Ishikawa (cell line): ENCODE measurements at regions not wholly inside any gene's neighbourhood (a gene's known extent, or its start where the extent isn't known, plus 50 kb on each side); places are given as distances from the start of the nearest gene placed in this dataset.

Experiments
- CEBPB ChIP-seq: IDR thresholded peaks from 2 replicates; pipeline ENCODE4 v1.6.1; 2012
- CREB1 ChIP-seq: IDR thresholded peaks from 2 replicates; pipeline ENCODE4 v1.6.1; 2012; ENCODE audit warnings: low read depth
- EGR1 ChIP-seq: IDR thresholded peaks from 2 replicates; pipeline ENCODE4 v1.6.1; 2012
- EP300 ChIP-seq: IDR thresholded peaks from 2 replicates; pipeline ENCODE4 v1.6.1; 2012; ENCODE audit warnings: borderline replicate concordance
- NFIC ChIP-seq: IDR thresholded peaks from 2 replicates; pipeline ENCODE4 v1.6.1; 2012
- RAD21 ChIP-seq: IDR thresholded peaks from 2 replicates; pipeline ENCODE4 v1.6.1; 2012; ENCODE audit warnings: low read depth
- TAF1 ChIP-seq: IDR thresholded peaks from 2 replicates; pipeline ENCODE4 v1.6.1; 2012; ENCODE audit warnings: low read depth, mild to moderate bottlenecking
- TCF12 ChIP-seq: IDR thresholded peaks from 2 replicates; pipeline ENCODE4 v1.6.1; 2012; ENCODE audit warnings: low read depth
- TEAD4 ChIP-seq: IDR thresholded peaks from 2 replicates; pipeline ENCODE4 v1.6.1; 2012
- YY1 ChIP-seq: IDR thresholded peaks from 2 replicates; pipeline ENCODE4 v1.6.1; 2012; ENCODE audit warnings: low read depth
- TF ChIP-seq, protein P1 (sequence below): IDR thresholded peaks from 2 replicates; pipeline ENCODE4 v1.6.1; 2012; ENCODE audit warnings: low read depth, mild to moderate bottlenecking
- TF ChIP-seq, protein P2 (sequence below): IDR thresholded peaks from 2 replicates; pipeline ENCODE4 v1.6.1; 2012
- TF ChIP-seq, protein P3 (sequence below): IDR thresholded peaks from 2 replicates; pipeline ENCODE4 v1.6.1; 2012

DNA sequence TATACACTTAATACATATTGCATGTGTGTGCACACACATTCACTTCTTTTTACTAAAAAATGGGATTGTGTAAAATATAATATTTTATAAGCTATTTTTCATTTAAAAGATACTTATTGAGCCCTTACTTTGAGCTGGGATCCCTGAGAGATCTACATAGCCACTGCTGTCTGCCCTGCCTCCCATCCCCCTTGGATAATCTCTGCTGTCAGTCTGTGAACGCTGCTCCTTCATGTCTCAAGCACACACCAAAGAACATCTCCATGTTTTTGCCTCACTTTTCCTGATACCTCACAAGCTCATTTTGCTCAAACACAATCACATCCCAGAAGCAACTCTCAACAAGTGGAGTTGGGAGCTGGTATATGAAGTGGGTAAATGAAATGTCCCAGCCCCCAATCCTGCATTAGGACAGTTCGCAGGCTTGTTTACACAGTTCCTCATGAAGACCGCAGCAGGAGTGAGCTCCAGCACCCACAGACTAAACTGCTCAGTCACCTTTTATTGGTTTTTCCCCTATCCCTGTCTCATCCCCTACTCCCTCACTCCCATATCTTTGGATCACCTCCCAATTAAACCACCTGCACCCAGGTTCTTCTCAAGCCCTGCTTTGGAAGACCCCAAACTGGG lies 108.3 kb upstream of the FRY start:
- TF ChIP-seq, protein P1, sequence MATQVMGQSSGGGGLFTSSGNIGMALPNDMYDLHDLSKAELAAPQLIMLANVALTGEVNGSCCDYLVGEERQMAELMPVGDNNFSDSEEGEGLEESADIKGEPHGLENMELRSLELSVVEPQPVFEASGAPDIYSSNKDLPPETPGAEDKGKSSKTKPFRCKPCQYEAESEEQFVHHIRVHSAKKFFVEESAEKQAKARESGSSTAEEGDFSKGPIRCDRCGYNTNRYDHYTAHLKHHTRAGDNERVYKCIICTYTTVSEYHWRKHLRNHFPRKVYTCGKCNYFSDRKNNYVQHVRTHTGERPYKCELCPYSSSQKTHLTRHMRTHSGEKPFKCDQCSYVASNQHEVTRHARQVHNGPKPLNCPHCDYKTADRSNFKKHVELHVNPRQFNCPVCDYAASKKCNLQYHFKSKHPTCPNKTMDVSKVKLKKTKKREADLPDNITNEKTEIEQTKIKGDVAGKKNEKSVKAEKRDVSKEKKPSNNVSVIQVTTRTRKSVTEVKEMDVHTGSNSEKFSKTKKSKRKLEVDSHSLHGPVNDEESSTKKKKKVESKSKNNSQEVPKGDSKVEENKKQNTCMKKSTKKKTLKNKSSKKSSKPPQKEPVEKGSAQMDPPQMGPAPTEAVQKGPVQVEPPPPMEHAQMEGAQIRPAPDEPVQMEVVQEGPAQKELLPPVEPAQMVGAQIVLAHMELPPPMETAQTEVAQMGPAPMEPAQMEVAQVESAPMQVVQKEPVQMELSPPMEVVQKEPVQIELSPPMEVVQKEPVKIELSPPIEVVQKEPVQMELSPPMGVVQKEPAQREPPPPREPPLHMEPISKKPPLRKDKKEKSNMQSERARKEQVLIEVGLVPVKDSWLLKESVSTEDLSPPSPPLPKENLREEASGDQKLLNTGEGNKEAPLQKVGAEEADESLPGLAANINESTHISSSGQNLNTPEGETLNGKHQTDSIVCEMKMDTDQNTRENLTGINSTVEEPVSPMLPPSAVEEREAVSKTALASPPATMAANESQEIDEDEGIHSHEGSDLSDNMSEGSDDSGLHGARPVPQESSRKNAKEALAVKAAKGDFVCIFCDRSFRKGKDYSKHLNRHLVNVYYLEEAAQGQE = no peak
- TF ChIP-seq NFIC (no peak), YY1 (no peak), TCF12 (no peak), EGR1 (no peak), RAD21 (no peak), TAF1 (no peak), EP300 (no peak), CEBPB (no peak), CREB1 (no peak), TEAD4 (no peak)
- TF ChIP-seq, protein P2, sequence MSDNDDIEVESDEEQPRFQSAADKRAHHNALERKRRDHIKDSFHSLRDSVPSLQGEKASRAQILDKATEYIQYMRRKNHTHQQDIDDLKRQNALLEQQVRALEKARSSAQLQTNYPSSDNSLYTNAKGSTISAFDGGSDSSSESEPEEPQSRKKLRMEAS = no peak
- TF ChIP-seq, protein P3, sequence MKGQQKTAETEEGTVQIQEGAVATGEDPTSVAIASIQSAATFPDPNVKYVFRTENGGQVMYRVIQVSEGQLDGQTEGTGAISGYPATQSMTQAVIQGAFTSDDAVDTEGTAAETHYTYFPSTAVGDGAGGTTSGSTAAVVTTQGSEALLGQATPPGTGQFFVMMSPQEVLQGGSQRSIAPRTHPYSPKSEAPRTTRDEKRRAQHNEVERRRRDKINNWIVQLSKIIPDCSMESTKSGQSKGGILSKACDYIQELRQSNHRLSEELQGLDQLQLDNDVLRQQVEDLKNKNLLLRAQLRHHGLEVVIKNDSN = no peak
